Tongue (tissue), 1 donor: ENCODE measurements at regions not wholly inside any gene's neighbourhood (a gene's known extent, or its start where the extent isn't known, plus 50 kb on each side); places are given as distances from the start of the nearest gene placed in this dataset.

Source experiments
- DNase-seq: peaks from one replicate; pipeline ENCODE4 v3.0.0-alpha.2; 2015

DNA sequence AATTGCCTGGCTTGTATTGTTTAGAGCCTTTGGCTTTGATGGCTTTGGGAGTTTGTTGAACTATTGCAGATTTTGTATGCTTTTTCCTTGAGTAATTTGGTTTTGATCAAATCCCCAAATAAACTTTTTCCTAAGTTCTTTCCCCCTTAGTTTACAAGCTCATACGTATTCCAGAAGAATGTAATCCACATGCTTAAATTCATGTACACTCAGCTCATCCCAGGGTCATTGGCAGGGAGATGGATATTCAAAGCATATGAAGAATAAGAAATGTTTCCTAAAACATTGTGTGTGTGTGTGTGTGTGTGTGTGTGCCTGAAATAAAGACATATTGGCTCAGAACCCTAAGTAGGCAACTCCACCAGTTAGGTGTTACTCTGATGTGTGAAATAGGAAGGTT lies 89.4 kb downstream of the TMEM30B start:
- DNase-seq, result no peak

DNA sequence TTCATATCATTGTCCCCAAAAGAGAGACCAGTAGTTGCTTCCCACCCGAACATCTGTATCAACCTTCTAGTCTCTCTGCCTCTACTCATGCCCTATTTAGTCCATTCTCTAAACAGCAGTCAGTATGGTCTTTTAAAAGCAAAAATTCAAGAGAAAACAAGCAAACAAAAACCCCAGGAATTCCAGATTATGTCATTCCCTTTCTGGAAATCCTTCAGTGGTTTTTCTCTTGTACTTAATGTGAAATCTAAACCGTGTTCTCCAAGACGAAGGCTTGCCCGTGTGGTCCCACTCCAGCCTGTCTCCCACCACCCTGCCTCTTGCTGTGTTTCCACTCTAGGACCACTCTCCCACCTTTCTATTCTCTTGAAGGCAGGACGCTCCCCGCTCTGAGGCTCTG lies 90.8 kb downstream of the TMEM30B start:
- DNase-seq, result no peak

DNA sequence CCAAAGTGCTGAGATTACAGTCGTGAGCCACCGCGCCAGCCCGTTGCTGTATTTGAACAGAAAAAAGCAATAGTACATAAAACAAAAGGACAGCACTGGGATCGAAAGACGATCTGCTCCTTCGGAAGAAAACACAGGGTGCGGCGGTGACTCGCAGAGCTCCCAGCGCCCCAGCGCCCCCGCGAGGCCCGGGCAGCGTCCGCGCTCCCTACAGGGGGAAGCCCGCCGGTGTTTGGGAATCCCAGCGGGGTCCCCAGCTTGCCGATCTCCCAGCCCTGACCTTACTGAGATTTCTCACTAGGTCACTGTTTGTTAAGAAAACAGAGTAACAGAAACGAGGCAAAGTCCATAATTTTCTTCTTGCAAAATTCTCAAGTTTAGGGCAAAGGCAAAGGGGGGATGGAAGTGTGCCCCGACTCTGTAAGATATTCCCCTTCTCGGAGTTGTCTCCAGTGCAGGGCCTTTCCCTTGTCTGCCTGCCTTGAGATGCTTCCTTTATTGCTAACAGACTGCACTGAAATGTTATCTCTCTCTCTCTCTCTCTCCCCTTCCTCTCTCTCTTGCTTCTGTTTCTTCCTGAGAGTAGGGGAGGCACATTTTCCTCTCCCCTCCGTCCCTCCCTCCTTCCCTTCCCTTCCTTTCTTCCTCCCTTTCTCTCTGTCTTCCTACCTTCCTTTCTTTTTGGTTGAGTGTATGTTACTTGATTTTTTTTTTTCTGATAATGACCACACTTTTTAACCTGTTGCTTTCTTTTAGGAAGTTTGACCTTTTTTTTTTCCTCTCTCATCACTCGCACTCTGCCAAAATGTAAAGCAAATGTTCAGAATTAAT lies 91.9 kb downstream of the TMEM30B start:
- DNase-seq, result peak; percentile 76

DNA sequence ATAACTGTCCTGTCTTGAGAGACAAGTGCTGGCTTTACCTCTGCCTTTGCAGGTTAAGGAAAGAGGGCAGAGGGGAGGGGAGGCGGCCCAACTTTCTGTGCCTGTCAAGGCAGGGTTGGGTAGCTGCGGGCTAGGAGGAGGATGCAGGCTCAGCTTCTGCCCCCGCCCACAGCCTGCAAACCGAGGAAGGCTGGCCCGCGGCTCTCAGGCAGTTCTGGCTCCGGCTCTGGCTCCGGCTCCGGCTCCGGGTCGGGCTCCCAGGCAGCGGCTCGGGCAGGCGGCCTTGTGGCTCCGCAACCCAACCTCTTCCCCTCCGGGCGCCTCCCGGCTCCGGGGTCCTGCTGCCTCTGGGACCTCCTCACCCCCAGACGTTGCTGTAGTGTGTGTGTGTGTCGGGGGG lies 92.9 kb downstream of the TMEM30B start:
- DNase-seq, result no peak

DNA sequence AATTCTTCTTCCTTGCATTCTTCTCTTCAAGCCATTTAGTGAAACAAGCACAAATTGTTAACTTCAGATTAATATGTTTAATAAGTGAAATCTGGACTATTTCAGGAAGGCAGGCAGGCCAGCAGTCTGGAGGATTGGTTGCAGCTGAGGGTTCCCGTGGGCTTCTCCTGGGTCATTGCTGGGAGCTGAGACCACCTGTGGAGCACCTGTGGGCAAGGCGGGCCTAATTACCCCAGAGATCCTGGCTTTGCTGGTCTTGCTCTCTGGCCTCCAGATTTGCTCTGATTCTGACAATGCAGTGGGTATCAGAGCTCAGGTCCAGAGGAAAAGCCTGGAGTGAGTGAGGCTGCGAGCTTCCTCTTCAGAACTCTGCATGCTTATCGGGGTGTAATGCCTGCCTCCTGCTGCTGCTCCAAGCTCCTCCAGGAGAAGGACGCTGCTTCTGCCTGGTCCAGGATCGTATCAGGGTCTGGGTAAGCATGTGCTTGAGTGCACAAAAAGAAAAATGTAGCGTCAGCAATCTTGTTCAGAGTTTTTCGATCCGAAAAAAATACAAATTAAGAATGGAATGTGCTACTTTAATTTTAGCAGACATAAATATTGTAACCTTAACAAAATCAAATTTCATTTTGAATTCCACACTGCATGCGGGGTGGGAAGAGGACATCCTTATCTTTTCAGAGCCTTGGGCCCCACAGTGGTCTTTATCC lies 93.8 kb downstream of the TMEM30B start:
- DNase-seq, result no peak

DNA sequence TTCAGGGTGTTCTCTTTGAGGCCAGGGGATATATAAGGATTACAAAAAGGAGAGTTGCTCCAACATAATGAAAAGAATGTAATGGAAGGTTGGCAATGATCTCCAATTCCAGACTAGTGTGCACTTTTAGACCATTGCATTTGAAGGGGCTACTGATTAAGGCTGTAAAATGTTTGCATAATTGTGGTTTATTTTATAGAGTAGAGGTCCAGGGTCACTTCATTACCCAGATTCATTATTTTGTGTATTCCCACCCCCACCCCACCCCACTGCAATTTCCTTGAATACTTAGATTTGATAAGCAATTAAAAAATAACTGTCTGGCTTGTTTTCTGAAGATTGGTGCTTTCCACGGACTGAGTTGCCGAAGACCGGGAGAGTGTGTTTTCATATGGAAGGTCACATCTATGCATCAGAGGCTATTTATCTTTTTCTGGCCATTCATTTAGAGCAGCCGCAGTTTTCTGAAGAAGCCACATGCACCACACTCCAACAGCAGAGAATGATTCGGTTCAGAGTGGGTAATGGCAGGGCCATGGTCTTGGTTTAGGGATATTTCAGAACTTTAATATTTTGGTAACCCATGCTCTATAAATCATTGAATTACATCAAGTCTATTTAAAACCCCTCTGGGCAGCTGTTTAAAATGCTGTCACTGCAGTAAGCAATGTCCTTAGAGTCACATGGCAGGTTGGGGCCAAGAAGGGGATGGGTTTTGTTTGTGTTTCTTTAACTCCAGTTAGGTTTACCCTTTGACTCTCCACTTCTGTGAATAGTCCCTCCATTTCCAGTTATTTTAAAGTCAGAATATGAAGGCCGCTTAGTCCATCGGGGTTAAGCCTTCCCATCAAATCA lies 94.6 kb downstream of the TMEM30B start:
- no peak for DNase-seq

DNA sequence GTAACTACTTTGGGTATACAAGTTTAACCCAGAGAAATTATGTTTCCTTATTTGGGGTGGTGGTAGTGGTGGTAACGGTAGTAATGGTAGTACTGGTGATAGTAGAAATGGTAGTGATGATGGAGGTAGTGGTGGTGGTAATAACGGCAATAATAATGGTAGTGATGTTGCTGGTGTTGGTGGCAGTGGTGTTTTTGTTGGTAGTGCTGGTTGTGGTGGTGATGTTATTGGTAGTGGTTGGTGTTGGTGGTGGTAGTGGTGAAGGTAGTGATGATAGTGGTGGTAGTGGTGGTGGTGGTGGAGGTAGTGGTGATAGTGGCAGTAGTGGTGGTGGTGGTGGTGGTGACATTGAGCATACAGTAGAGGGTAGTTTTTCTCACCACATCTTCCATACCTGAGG lies 95.6 kb downstream of the TMEM30B start:
- no peak for DNase-seq

DNA sequence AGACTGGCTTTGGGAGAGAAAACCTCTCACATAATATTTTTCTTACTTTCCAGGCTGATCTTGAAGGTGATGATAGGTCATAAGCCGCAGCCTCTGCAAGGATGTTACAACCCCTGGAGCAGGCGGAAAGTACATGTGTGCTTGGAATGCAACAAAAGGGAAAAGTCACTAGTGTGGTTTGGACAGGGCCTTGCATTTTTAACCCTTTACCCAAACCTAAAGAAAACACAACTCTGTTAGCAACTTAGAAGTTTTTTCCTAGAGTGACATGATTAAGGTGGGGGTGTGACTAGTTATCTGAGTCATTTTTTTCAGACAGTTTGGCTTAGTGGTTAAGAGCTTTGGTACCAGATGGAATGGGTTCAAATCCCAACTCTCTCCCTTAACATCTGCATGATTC lies 97.0 kb downstream of the TMEM30B start:
- DNase-seq, result no peak

DNA sequence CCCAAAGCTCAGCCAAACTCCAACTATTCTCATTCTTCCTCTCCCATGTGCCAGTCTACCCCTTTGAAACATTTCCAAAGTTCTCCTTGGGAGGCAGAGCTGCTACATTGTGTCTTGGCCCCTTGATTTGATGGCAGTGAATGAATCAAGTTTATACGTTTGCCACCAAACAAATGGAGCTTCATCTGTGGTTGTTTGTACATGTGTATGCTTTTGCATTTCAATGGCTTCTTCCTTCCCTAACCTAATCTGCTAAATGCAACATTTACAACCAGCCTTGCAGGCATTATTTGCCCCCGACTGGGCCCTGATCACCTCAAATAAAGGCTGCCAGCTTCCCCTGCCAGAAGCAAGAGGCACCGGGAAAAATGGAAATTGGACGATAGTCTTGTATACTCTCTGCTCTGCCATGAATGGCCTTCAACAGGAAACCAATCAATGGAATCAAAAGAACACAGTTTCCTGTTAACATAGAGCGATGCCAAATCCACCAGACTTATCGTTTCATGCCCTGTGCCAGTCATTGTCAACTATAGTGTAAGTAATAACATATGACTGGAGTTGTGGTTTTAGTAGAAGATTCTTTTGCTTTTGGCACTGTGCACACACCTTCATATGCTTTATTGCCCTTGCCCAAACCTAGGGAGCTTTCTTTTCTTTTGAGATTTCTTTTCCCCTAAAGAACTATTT lies 97.8 kb downstream of the TMEM30B start:
- no peak for DNase-seq

DNA sequence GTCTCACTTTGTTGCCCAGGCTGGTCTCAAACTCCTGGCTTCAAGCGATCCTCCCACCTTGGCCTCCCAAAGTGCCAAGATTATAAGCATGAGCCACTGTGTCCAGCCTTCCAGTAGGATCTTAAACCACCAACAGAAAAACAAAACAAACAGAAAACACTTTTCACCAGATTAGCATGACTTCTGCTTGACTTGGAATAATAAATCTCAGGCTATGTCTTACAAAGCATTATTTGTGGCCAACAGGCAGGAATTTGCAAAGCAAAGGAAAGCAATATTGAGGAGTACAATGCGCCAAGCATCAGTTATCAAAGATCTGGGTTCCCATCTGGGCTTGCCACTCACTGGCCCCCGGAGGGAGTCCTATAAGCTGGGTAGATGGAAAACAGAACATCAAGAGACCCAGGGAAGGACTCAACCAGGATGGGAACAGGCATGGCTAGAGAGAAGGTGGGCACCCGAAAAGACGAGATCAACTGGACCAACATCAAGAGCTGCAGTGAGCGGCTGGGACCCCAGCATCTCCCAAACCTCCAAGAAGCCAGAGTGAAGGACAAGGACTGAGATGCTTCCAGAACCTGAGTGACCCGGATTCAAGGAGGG lies 101.2 kb downstream of the TMEM30B start:
- no peak for DNase-seq

DNA sequence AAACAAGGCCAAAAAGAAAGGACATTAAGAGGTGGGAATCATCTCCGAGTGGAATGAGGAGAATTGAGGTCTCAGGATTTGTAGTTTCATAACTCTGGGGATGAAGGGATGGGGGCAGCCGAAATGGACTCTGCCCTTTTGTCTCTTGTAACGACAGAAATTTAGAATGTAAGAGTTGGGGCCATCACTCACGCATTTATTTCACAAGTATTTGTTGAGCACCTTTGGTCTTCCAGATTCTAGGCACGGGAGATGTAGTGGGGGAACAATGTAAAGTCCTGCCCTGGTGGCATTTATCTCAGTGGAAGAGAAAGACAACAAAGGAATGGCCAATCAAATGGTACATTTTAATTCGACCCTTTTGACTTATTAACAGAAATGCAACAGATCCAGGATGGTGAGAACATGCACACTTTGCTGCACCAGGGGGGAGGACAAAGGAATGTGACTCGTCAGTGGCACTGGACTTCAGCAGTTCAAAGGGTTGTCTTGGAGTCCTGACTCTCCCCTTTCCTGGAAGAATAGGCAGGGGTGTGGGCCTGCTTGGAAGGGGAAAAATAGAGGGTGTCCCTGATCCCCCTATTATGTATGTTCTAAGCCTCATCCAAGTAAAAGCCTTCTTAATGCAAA lies 102.0 kb downstream of the TMEM30B start:
- no peak for DNase-seq

DNA sequence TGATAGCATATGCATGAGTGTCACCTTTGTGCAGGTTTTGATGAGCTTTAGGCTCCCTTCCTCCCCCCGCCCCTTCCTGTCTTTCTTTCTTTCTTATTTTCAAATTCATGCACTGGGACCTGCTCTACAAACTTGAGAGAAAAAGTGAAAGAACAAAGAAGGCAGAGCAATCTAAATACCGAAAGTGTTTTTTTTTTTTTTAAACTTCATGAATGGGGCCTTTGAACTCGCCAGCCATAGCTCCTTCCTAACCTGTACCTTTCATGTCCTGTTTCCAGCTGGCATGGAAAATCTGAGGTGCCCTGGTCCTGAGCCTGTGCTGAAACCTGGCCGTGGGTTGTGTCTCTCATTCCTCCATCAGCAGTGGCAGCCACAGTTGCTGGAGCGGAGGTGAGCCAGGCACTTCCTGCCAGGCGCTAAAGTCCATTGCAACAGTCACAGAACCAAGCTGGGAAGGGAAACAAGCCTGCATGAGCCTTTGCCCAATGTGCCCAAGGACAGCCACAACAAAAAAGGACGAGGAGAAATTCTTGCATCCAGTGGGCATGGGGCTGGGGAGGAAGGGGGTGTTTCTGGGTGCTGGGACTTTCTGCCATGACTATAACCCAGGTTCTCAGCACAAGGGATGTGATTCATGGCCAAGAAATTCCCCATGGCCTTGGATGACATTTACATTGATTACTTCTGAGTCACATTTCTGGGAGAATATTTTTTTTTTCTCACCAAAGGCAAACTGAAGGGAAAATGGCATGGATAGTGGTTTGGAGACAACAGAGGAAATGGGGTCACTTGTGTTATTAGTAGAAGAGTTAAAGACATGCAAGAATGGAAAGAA lies 102.7 kb downstream of the TMEM30B start:
- no peak for DNase-seq

DNA sequence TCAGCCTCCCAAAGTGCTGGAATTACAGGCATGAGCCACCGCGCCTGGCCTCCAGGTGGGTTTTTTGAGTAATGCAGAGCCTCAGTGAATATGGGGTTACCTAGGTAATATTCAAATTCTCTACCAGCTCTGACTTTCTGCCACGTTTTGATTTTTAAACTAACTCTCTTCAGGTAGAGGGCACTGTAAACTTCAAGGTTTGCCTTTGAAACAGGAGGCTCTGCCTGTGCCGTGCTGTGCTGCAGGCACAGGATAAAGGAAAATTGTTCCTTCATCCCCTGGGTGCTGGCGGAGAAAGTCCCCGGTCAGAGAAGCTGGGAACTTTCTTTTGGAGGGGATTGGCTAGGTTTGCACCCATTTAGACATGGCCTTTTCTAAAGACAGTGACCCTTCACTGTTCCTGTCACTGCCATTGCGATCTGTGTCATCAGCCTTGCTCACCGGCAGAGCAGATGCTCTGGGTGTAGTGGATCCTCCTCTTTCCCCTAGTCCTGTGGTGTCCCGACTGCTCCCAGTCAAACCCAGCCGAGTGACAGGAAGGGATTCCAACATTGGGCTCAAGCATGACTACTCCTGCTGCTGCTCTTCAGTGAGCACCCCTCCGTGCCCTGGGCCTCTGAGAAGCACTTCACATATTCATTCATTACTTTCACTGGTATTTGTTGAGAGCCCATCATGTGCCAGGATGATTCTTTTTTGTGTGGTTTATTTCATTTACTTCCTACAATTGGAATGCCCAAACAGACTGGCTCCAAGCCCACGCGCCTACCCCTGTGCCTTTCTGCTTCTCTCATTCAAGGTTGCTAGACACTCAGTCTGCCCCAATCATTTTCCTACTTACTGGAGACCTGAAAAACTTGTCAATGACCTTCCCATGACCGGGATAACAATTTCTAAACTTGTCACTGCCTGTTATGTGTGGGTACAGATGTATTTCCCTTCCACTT lies 103.6 kb downstream of the TMEM30B start:
- DNase-seq, result no peak

DNA sequence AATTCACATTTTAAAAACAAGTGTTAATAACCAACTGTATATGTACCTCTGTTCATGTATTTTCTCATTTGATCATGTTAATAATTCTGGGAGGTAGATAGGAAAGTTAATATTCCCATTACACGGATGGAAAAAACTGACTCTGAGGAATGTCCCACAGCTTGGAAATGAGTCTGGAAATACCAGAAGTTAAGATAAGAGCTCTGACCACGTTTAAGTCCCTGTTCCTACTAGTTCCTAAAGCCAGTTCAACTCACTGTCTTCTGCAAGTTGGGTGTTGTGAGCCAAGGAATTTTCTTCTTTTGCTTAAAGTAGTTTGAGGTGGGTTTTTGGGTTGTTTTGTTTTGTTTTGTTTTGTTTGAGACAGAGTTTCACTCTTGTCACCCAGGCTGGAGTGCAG lies 104.5 kb downstream of the TMEM30B start:
- no peak for DNase-seq

DNA sequence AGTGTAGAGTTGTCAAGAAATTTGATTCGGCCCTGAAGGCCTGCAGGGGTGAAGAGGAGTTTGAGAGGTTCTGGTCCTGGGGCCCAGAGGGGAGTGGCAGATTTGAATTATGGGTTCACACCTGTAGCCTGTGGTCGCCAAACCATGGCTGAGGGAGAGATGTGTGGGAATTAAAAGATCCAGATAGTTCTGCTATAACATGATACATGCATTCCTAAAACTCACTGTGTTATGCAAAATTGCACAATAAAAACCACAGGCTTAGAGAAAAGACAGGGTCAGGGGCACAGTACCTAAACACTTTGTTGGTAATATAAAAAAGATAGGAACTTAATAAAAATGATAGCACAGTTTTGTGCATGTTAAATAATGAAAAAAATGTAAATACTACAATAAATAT lies 106.2 kb downstream of the TMEM30B start:
- DNase-seq, result no peak

DNA sequence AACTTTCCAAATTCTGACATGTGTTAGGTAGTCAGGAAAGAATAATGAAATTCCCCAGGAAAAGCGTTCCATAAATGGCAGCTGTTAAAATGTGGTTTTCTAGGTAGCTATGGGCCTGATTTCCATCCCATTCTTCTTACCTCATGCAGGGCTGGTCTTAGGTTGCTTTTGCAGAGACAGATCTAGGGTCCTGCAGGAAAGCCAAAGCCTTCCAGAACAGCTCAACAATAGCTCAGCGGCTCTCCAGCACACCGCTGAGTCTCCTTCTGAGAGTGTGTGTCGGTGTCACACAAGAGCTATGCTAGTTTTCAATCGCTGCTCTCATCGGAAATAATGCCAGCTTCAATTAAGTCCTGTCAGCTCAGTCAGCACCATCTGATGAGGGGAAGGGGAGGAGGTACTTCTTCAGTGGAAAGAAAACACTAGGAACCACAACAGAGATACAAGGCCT lies 106.7 kb downstream of the TMEM30B start:
- no peak for DNase-seq

DNA sequence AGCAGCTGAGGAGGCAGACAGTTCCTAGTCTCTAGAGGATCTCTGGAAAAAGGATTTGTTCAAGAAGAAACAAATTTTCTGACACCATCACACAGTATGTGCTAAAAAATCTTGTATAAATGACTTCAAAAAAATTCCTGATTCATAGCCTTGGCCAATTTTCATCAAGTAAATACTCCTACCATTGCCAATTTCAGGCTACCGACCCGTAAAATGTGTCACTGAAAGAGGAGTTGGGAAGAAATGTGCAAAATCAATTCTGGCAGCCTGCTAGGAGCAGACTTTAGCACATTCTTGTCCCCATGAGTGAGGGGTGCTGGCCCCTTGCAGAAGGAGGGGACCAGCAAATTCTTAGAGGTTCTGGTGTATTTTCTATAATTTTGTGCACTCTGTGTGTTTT lies 109.4 kb downstream of the TMEM30B start:
- DNase-seq, result no peak

DNA sequence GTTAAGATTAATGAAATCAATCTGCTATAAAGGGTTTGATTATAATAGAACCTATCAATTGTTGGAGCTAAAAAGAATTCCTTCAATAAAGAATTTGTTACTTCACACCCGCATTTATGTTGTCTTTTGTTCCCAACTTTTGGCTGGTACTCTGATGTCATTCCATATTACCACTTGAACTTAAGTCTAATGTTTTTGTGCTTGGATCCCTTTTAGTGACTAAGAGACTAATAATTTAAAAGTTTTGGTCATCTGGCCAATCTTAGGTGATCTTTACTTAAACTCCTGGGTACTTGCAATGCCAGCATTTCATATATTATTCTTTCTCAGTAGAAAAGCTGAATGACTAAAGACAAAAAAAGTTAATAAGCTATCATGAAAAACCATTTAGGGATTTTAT lies 113.0 kb downstream of the TMEM30B start:
- no peak for DNase-seq

DNA sequence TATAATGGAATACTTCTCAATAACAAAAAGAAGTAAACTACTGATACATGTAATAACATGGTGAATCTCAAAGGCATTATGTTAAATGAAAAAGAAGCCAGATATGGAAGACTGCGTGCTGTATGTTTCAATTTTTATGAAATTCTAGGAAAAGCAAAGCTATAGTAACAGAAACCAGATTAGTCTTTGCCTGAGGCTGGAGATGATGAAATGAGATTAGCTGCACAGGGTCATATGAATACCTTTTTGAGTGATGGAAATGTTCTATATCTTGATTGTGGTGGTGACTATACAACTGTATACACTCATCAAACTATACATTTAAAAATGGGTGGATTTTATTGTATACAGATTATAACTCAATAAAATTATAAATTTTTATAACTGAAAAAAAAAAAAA lies 113.5 kb downstream of the TMEM30B start:
- no peak for DNase-seq
